ENCODE measurements at regions not wholly inside any gene's neighbourhood (a gene's known extent, or its start where the extent isn't known, plus 50 kb on each side); places are given as distances from the start of the nearest gene placed in this dataset.

GRCh38 chr14:87304404-87304803 is 688.6 kb downstream of the GALC start:
- DNase-seq (ENCODE audit: low read depth), result no peak
- TF ChIP-seq CTCF (IDR thresholded peaks at IDR 0.05; ENCODE audit: insufficient read depth, low read length, poor library complexity, severe bottlenecking), result no peak
- no peaks in the 10 kb centered on the region for H3K27me3 ChIP-seq (ENCODE audit: control insufficient read depth, insufficient read depth, low read length)
- H3K36me3 ChIP-seq (ENCODE audit: control insufficient read depth, insufficient read depth, low read length), result no peaks in the 10 kb centered on the region
- H3K4me3 ChIP-seq (ENCODE audit: low read depth, low read length), result no peak overlapping the region

DNA sequence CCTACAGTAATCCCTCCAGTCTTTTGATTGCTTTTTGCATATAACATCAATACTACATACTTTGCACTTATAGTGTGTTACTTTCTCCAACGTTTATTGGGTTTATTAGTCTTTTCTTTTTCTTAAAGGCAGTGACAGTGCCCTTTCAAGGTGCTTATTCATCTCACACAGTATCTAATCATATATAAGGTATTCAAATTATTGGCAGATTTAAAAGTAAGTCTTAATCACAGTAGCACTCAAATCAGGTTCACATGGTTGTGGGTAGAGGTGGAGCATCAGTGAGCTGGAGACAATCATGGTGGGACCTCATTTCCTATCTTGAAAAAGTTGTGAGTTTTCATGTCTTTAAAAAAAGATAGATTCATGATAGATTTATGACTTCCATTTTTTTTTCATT is 706.2 kb downstream of the GALC start:
- Histone ChIP-seq H3K36me3 (ENCODE audit: control insufficient read depth, insufficient read depth, low read length) (no peaks in the 10 kb centered on the region), H3K4me3 (ENCODE audit: low read depth, low read length) (no peak overlapping the region), H3K27me3 (ENCODE audit: control insufficient read depth, insufficient read depth, low read length) (no peaks in the 10 kb centered on the region)
- TF ChIP-seq CTCF (IDR thresholded peaks at IDR 0.05; ENCODE audit: insufficient read depth, low read length, poor library complexity, severe bottlenecking), result no peak
- no peak for DNase-seq (ENCODE audit: low read depth)

DNA sequence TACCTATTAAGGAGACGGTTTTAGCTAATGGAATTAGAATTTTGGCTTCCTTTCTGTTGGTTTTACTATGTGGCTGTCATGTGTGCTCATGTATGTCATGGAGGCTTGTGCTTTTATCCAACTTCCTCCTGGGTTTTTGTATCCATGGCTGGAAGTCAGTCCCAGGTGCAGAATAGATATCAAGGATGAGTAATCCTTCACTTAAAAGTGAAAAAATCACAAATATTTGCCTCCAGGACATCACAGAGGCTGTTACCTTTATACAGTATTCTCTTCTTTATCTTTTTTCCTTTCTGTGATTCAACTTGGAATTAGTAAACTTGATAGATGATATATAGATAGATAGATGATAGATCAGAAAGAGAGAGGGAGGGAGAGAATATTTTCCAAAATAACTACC is 706.8 kb downstream of the GALC start:
- Histone ChIP-seq H3K36me3 (ENCODE audit: control insufficient read depth, insufficient read depth, low read length) (no peaks in the 10 kb centered on the region), H3K27me3 (ENCODE audit: control insufficient read depth, insufficient read depth, low read length) (no peaks in the 10 kb centered on the region), H3K4me3 (ENCODE audit: low read depth, low read length) (no peak overlapping the region)
- TF ChIP-seq CTCF (IDR thresholded peaks at IDR 0.05; ENCODE audit: insufficient read depth, low read length, poor library complexity, severe bottlenecking), result no peak
- no peak for DNase-seq (ENCODE audit: low read depth)

- TF ChIP-seq CTCF (IDR thresholded peaks at IDR 0.05; ENCODE audit: insufficient read depth, low read length, poor library complexity, severe bottlenecking), result no peak
- Histone ChIP-seq H3K27me3 (ENCODE audit: control insufficient read depth, insufficient read depth, low read length) (no peaks in the 10 kb centered on the region), H3K36me3 (ENCODE audit: control insufficient read depth, insufficient read depth, low read length) (no peaks in the 10 kb centered on the region), H3K4me3 (ENCODE audit: low read depth, low read length) (no peak overlapping the region)
- no peak for DNase-seq (ENCODE audit: low read depth)
Observed at GRCh38 chr14:87285506-87285905, 707.5 kb downstream of the GALC start.

- H3K27me3 ChIP-seq (ENCODE audit: control insufficient read depth, insufficient read depth, low read length), result no peaks in the 10 kb centered on the region
- no peak for DNase-seq (ENCODE audit: low read depth)
- H3K36me3 ChIP-seq (ENCODE audit: control insufficient read depth, insufficient read depth, low read length), result no peaks in the 10 kb centered on the region
- no peak for TF ChIP-seq CTCF (IDR thresholded peaks at IDR 0.05; ENCODE audit: insufficient read depth, low read length, poor library complexity, severe bottlenecking)
- H3K4me3 ChIP-seq (ENCODE audit: low read depth, low read length), result no peak overlapping the region
Observed at GRCh38 chr14:87283547-87283946, 709.4 kb downstream of the GALC start.

DNA sequence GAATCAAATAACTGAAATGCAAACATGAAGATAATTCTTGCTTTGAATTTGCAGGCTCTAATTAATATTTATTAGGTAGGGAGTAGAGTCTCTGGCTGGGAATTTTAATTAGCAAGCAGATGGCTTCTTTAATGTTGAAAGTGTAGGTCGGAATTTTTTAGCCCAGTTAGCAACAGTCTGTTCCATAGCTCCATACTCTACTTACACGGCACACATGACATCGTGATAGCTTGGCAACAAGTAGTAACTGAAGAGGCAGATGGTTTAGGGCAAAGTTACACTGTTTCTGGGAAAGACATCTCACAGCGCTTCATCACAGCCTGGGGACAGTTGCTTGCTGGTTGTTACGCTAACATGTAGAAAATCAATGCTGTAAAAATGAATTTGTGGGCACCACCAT is 710.7 kb downstream of the GALC start:
- TF ChIP-seq CTCF (IDR thresholded peaks at IDR 0.05; ENCODE audit: insufficient read depth, low read length, poor library complexity, severe bottlenecking), result no peak
- DNase-seq (ENCODE audit: low read depth), result no peak
- H3K27me3 ChIP-seq (ENCODE audit: control insufficient read depth, insufficient read depth, low read length), result no peaks in the 10 kb centered on the region
- H3K4me3 ChIP-seq (ENCODE audit: low read depth, low read length), result no peak overlapping the region
- H3K36me3 ChIP-seq (ENCODE audit: control insufficient read depth, insufficient read depth, low read length), result no peaks in the 10 kb centered on the region

Data from kidney epithelial cell (primary cell).